GM12891 (cell line): ENCODE measurements at regions not wholly inside any gene's neighbourhood (a gene's known extent, or its start where the extent isn't known, plus 50 kb on each side); places are given as distances from the start of the nearest gene placed in this dataset.

ENCODE experiments used
- PAX5 ChIP-seq: IDR thresholded peaks from 2 replicates; pipeline ENCODE4 v1.6.1; 2011; ENCODE audit warnings: low read length, moderate library complexity, mild to moderate bottlenecking; ENCODE audit not compliant: insufficient read depth, severe bottlenecking
- POLR2A ChIP-seq: IDR thresholded peaks from 2 replicates; pipeline ENCODE4 v1.6.1; 2011; ENCODE audit warnings: low read depth, low read length, control low read depth
- POLR2AphosphoS5 ChIP-seq: IDR thresholded peaks from 2 replicates; pipeline ENCODE4 v1.6.1; 2011; ENCODE audit warnings: low read depth, low read length, control low read depth
- POU2F2 ChIP-seq: IDR thresholded peaks from 2 replicates; pipeline ENCODE4 v1.6.1; 2011; ENCODE audit warnings: low read depth, mild to moderate bottlenecking, control low read depth, low read length, moderate library complexity
- SPI1 ChIP-seq: IDR thresholded peaks from 2 replicates; pipeline ENCODE4 v1.6.1; 2011; ENCODE audit warnings: low read depth, low read length, control low read depth
- TAF1 ChIP-seq: IDR thresholded peaks from 2 replicates; pipeline ENCODE4 v1.6.1; 2011; ENCODE audit warnings: low read depth, low read length, control low read depth

DNA sequence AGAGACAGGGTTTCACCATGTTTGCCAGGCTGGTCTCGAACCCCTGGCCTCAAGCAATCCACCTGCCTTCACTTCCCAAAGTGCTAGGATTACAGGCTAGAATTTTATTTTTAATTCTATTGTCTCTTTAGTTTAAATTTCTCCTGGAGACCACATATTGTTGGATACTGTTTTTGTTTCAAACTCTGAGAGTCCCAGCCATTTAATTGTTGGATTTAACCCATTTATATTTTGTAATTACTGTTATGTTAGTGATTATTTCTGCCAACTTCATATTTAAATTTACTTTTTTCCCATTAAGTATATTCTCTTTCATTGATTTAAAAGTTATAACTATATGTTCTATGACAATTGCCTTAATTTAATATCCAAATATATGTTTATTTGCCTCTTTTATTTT lies 185.6 kb downstream of the ZNF248 start:
- TF ChIP-seq POLR2AphosphoS5: no peak
- no peak for TF ChIP-seq TAF1
- no peak for TF ChIP-seq POLR2A
- TF ChIP-seq PAX5: no peak
- TF ChIP-seq SPI1: no peak
- no peak for TF ChIP-seq POU2F2
